ENCODE measurements at regions not wholly inside any gene's neighbourhood (a gene's known extent, or its start where the extent isn't known, plus 50 kb on each side); places are given as distances from the start of the nearest gene placed in this dataset.

- TF ChIP-seq, protein P1, sequence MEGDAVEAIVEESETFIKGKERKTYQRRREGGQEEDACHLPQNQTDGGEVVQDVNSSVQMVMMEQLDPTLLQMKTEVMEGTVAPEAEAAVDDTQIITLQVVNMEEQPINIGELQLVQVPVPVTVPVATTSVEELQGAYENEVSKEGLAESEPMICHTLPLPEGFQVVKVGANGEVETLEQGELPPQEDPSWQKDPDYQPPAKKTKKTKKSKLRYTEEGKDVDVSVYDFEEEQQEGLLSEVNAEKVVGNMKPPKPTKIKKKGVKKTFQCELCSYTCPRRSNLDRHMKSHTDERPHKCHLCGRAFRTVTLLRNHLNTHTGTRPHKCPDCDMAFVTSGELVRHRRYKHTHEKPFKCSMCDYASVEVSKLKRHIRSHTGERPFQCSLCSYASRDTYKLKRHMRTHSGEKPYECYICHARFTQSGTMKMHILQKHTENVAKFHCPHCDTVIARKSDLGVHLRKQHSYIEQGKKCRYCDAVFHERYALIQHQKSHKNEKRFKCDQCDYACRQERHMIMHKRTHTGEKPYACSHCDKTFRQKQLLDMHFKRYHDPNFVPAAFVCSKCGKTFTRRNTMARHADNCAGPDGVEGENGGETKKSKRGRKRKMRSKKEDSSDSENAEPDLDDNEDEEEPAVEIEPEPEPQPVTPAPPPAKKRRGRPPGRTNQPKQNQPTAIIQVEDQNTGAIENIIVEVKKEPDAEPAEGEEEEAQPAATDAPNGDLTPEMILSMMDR (IDR thresholded peaks at IDR 0.05; ENCODE audit: borderline replicate concordance, extremely low read depth, low read length, poor library complexity, severe bottlenecking), result no peak
- no peak for TF ChIP-seq EZH2 (IDR thresholded peaks at IDR 0.05; ENCODE audit: borderline replicate concordance, low read depth, low read length, severe bottlenecking)
These were observed 254.9 kb downstream of the ERMARD start for GRCh38 chr6:170006071-170006899.

Measured in DND-41 (cell line).